H9 (cell line): ENCODE measurements at regions not wholly inside any gene's neighbourhood (a gene's known extent, or its start where the extent isn't known, plus 50 kb on each side); places are given as distances from the start of the nearest gene placed in this dataset.

Experiments
- DNase-seq: peaks from one replicate; pipeline ENCODE4 v3.0.0-alpha.2; 2017
- H2AFZ ChIP-seq: one replicate; pipeline ENCODE4 v1.6.1; 2013; ENCODE audit warnings: mild to moderate bottlenecking, low read length, control low read depth, moderate library complexity
- H2AK5ac ChIP-seq: 2 replicates; pipeline ENCODE4 v1.6.1; 2013; ENCODE audit warnings: low read length, control low read depth, mixed read lengths; ENCODE audit not compliant: insufficient read length
- H2BK120ac ChIP-seq: one replicate; pipeline ENCODE4 v1.6.1; 2013; ENCODE audit warnings: low read depth, mild to moderate bottlenecking, low read length, control low read depth, inconsistent platforms; ENCODE audit not compliant: poor library complexity, severe bottlenecking
- H2BK12ac ChIP-seq: 2 replicates; pipeline ENCODE4 v1.6.1; 2013; ENCODE audit warnings: low read length, control low read depth, mixed read lengths, low read depth; ENCODE audit not compliant: insufficient read length
- H2BK15ac ChIP-seq: 2 replicates; pipeline ENCODE4 v1.6.1; 2013; ENCODE audit warnings: low read depth, low read length, control low read depth
- H2BK20ac ChIP-seq: one replicate; pipeline ENCODE4 v1.6.1; 2013; ENCODE audit warnings: low read depth, mild to moderate bottlenecking, low read length, control low read depth, inconsistent platforms; ENCODE audit not compliant: poor library complexity, severe bottlenecking
- H2BK5ac ChIP-seq: 2 replicates; pipeline ENCODE4 v1.6.1; 2013; ENCODE audit warnings: low read length, control low read depth, mixed read lengths; ENCODE audit not compliant: insufficient read length
- H3K14ac ChIP-seq: 2 replicates; pipeline ENCODE4 v1.6.1; 2013; ENCODE audit warnings: low read length, control low read depth; ENCODE audit not compliant: insufficient read depth
- H3K18ac ChIP-seq: 2 replicates; pipeline ENCODE4 v1.6.1; 2013; ENCODE audit warnings: low read depth, mild to moderate bottlenecking, mixed read lengths, low read length, control low read depth; ENCODE audit not compliant: insufficient read length
- H3K23ac ChIP-seq: 2 replicates; pipeline ENCODE4 v1.6.1; 2013; ENCODE audit warnings: low read length, control low read depth, mixed read lengths, low read depth; ENCODE audit not compliant: insufficient read length
- H3K23me2 ChIP-seq: 2 replicates; pipeline ENCODE4 v1.6.1; 2013; ENCODE audit warnings: low read depth, mild to moderate bottlenecking, mixed read lengths, low read length, control low read depth; ENCODE audit not compliant: insufficient read length, poor library complexity, severe bottlenecking
- H3K27ac ChIP-seq: 2 replicates; pipeline ENCODE4 v1.5.1; 2013; ENCODE audit warnings: low read length, control low read depth, mixed read lengths, low read depth; ENCODE audit not compliant: insufficient read length
- H3K27me3 ChIP-seq: 2 replicates; pipeline ENCODE4 v1.6.1; 2013; ENCODE audit warnings: low read length, control low read depth, inconsistent platforms; ENCODE audit not compliant: insufficient read depth
- H3K4ac ChIP-seq: 2 replicates; pipeline ENCODE4 v1.6.1; 2013; ENCODE audit warnings: low read depth, mild to moderate bottlenecking, control low read depth, inconsistent platforms, low read length, moderate library complexity
- H3K4me1 ChIP-seq: 2 replicates; pipeline ENCODE4 v1.6.1; 2013; ENCODE audit warnings: low read length, control low read depth, inconsistent platforms; ENCODE audit not compliant: insufficient read depth
- H3K4me2 ChIP-seq: 2 replicates; pipeline ENCODE4 v1.6.1; 2013; ENCODE audit warnings: low read length, control low read depth, mixed read lengths; ENCODE audit not compliant: insufficient read length, insufficient read depth
- H3K56ac ChIP-seq: 2 replicates; pipeline ENCODE4 v1.6.1; 2013; ENCODE audit warnings: low read depth, mild to moderate bottlenecking, mixed read lengths, low read length, control low read depth; ENCODE audit not compliant: insufficient read length
- H3K79me1 ChIP-seq: 2 replicates; pipeline ENCODE4 v1.6.1; 2013; ENCODE audit warnings: low read depth, mild to moderate bottlenecking, moderate library complexity, low read length, control low read depth, inconsistent platforms; ENCODE audit not compliant: insufficient read depth, poor library complexity, severe bottlenecking
- H3K79me2 ChIP-seq: 2 replicates; pipeline ENCODE4 v1.6.1; 2013; ENCODE audit warnings: low read length, control low read depth, inconsistent platforms; ENCODE audit not compliant: insufficient read depth
- H3K9ac ChIP-seq: 2 replicates; pipeline ENCODE4 v1.6.1; 2013; ENCODE audit warnings: low read length, control low read depth, mixed read lengths; ENCODE audit not compliant: insufficient read length; ENCODE audit errors: extremely low read depth
- H3K9me3 ChIP-seq: one replicate; pipeline ENCODE4 v1.6.1; 2013; ENCODE audit warnings: low read depth, low read length, inconsistent platforms; ENCODE audit not compliant: control insufficient read depth
- H3T11ph ChIP-seq: one replicate; pipeline ENCODE4 v1.6.1; 2013; ENCODE audit warnings: mild to moderate bottlenecking, low read length, control low read depth, inconsistent platforms
- H4K20me1 ChIP-seq: one replicate; pipeline ENCODE4 v1.6.1; 2013; ENCODE audit not compliant: control insufficient read depth, insufficient read length, insufficient read depth
- H4K5ac ChIP-seq: 2 replicates; pipeline ENCODE4 v1.6.1; 2013; ENCODE audit warnings: low read depth, mild to moderate bottlenecking, mixed read lengths, low read length, control low read depth; ENCODE audit not compliant: insufficient read length
- H4K8ac ChIP-seq: replicated peaks from 2 replicates; pipeline ENCODE4 v1.6.1; 2013; ENCODE audit warnings: low read length, control low read depth, mixed read lengths, low read depth; ENCODE audit not compliant: insufficient read length
- H4K91ac ChIP-seq: 2 replicates; pipeline ENCODE4 v1.6.1; 2013; ENCODE audit warnings: low read depth, mild to moderate bottlenecking, moderate library complexity, mixed read lengths, low read length, control low read depth; ENCODE audit not compliant: insufficient read length
- H3K27ac Mint-ChIP-seq, 3 experiments: 2 replicates in 2 of 3; 3 replicates in 1 of 3; pipeline ENCODE4 v1.8.0; 2020 to 2021; ENCODE audit warnings: mixed read lengths in 3 of 3, mild to moderate bottlenecking in 1 of 3, moderate library complexity in 1 of 3
- H3K27me3 Mint-ChIP-seq: 2 replicates; pipeline ENCODE4 v1.8.0; 2021; ENCODE audit warnings: low read depth, mild to moderate bottlenecking, moderate library complexity, mixed read lengths
- H3K36me3 Mint-ChIP-seq, 3 experiments: 2 replicates in 2 of 3; 3 replicates in 1 of 3; pipeline ENCODE4 v1.8.0; 2020 to 2021; ENCODE audit warnings: low read depth in 3 of 3, mixed read lengths in 3 of 3; ENCODE audit not compliant: insufficient read depth in 1 of 3
- H3K4me1 Mint-ChIP-seq, 2 experiments: 2 replicates each; pipeline ENCODE4 v1.8.0; 2020; ENCODE audit warnings: mixed read lengths in 2 of 2
- H3K4me3 Mint-ChIP-seq, 2 experiments: 2 replicates in 1 of 2; 3 replicates in 1 of 2; pipeline ENCODE4 v1.8.0; 2020 to 2021; ENCODE audit warnings: mild to moderate bottlenecking in 2 of 2, mixed read lengths in 2 of 2, moderate library complexity in 1 of 2
- H3K9me3 Mint-ChIP-seq, 2 experiments: 2 replicates in 1 of 2; 3 replicates in 1 of 2; pipeline ENCODE4 v1.8.0; 2020; ENCODE audit warnings: mild to moderate bottlenecking in 2 of 2, mixed read lengths in 2 of 2, moderate library complexity in 1 of 2
- CTCF ChIP-seq: fragments of 200-600 bp; sonication (generic); conservative IDR thresholded peaks from 3 replicates; pipeline ENCODE4 v1.8.0; 2021; ENCODE audit warnings: antibody characterized with exemption, mild to moderate bottlenecking

- H3K9me3 ChIP-seq, result no peaks in the 10 kb centered on the region
- Mint-ChIP-seq H3K27ac (no peak overlapping the region), H3K9me3 (peaks cover 0 to 4% of the 10 kb centered on the region in 2 experiments; a peak in 2 of 5 replicates), H3K4me1 (peaks cover 8 to 10% of the 10 kb centered on the region in 2 experiments; a peak in 3 of 4 replicates), H3K27me3 (no peaks in the 10 kb centered on the region), H3K36me3 (peaks cover 0 to 4% (median 0%) of the 10 kb centered on the region in 3 experiments; a peak in 1 of 7 replicates), H3K4me3 (no peak overlapping the region)
- H4K5ac ChIP-seq, result no peak overlapping the region
- no peak overlapping the region for H3K56ac ChIP-seq
- no peak overlapping the region for H3K9ac ChIP-seq
- no peaks in the 10 kb centered on the region for H3K4me1 ChIP-seq
- no peaks in the 10 kb centered on the region for H3K79me1 ChIP-seq
- no peak overlapping the region for H3K23ac ChIP-seq
- H2BK5ac ChIP-seq, result no peak overlapping the region
- no peak for DNase-seq
- no peak overlapping the region for H3K4ac ChIP-seq
- H2BK120ac ChIP-seq, result no peak overlapping the region
- no peaks in the 10 kb centered on the region for H3K27me3 ChIP-seq
- no peaks in the 10 kb centered on the region for H3K79me2 ChIP-seq
- H2BK12ac ChIP-seq, result no peak overlapping the region
- no peak overlapping the region for H2BK20ac ChIP-seq
- no peak overlapping the region for H4K8ac ChIP-seq
- no peaks in the 10 kb centered on the region for H3K23me2 ChIP-seq
- TF ChIP-seq CTCF, result no peak
- H3K18ac ChIP-seq, result no peak overlapping the region
- no peak overlapping the region for H2AFZ ChIP-seq
- H3K14ac ChIP-seq, result no peak overlapping the region
- no peak overlapping the region for H4K91ac ChIP-seq
- H3K4me2 ChIP-seq, result no peak overlapping the region
- no peak overlapping the region for H3K27ac ChIP-seq
- no peak overlapping the region for H2BK15ac ChIP-seq
- no peak overlapping the region for H2AK5ac ChIP-seq
- H3T11ph ChIP-seq, result no peak overlapping the region
- H4K20me1 ChIP-seq, result no peaks in the 10 kb centered on the region
Measured at GRCh38 chr16:51801635-51802034, 650.6 kb upstream of the SALL1 start.
